Heart left ventricle (tissue), 16 donors: ENCODE measurements at regions not wholly inside any gene's neighbourhood (a gene's known extent, or its start where the extent isn't known, plus 50 kb on each side); places are given as distances from the start of the nearest gene placed in this dataset.

Experiments used
- ATAC-seq, 4 donors: fragments of 200-7000 bp; cut with Tn5 transposase; one replicate each; pipeline ENCODE4 v1.9.1; 2020 to 2022; ENCODE audit warnings: moderate library complexity in 4 of 4, mild to moderate bottlenecking in 3 of 4, moderate number of reproducible peaks in 1 of 4
- DNase-seq, 5 donors: peaks; one replicate each; pipeline ENCODE4 v3.0.0-alpha.2; 2020
- H3K27ac ChIP-seq, 12 donors: fragments of 200-600 bp; sonication (generic) in 4 of 12; one replicate each; pipeline versions ENCODE4 v1.5.0 to v1.8.0; 2016 to 2022; ENCODE audit warnings: mild to moderate bottlenecking in 2 of 12
- H3K27me3 ChIP-seq, 9 donors: fragments of 200-600 bp; sonication (generic) in 2 of 9; one replicate each; pipeline versions ENCODE4 v1.5.1 to v1.8.0; 2016 to 2022; ENCODE audit warnings: mild to moderate bottlenecking in 3 of 9
- H3K36me3 ChIP-seq, 9 donors: fragments of 200-600 bp; sonication (generic) in 2 of 9; one replicate each; pipeline versions ENCODE4 v1.5.0 to v1.8.0; 2018 to 2022; ENCODE audit warnings: mild to moderate bottlenecking in 2 of 9
- H3K4me1 ChIP-seq, 12 donors: fragments of 200-600 bp; sonication (generic) in 4 of 12; one replicate each; pipeline versions ENCODE4 v1.5.0 to v1.8.0; 2016 to 2022; ENCODE audit warnings: mild to moderate bottlenecking in 3 of 12
- H3K4me3 ChIP-seq, 12 donors: fragments of 200-600 bp; sonication (generic) in 4 of 12; one replicate each; pipeline versions ENCODE4 v1.5.0 to v1.8.0; 2017 to 2022; ENCODE audit warnings: mild to moderate bottlenecking in 9 of 12, moderate library complexity in 4 of 12
- H3K9me3 ChIP-seq, 12 donors: fragments of 200-600 bp; sonication (generic) in 4 of 12; one replicate each; pipeline versions ENCODE4 v1.5.0 to v1.8.0; 2016 to 2022; ENCODE audit warnings: mild to moderate bottlenecking in 1 of 12
- CTCF ChIP-seq, 12 donors: fragments of 200-600 bp; sonication (generic) in 4 of 12; IDR thresholded peaks; one replicate each; pipeline versions ENCODE4 v1.5.0 to v1.8.0; 2018 to 2022; ENCODE audit warnings: antibody characterized with exemption in 12 of 12, mild to moderate bottlenecking in 5 of 12
- POLR2A ChIP-seq, 2 donors: fragments of 450-650 bp; IDR thresholded peaks; one replicate each; pipeline ENCODE4 v1.6.1; 2017; ENCODE audit warnings: antibody characterized with exemption in 2 of 2, mild to moderate bottlenecking in 2 of 2, moderate library complexity in 2 of 2
- WGBS, 4 donors: extraction: QIAGEN DNeasy Blood & Tissue Kit in 2 of 4; methylation state at CpG; one replicate each; pipeline versions ENCODE4 v1.1.5 to v1.1.7; 2013 to 2018; 5-methylcytosine and 5-hydroxymethylcytosine counted together
- intact Hi-C, 10 donors: fragments of 100-400 bp; cut with DNase I; formaldehyde crosslinking; loops; one replicate each; pipeline versions ENCODE4 v1.11.1 to v1.14.2; 2022
- donor health status: ischemic (EF 13 %, LVEDD 7.1; RV severe dilation, severe dysfunction).
- donor health status: healthy with polysubstance abuse.
- donor health status: DM: no; HTN: yes; CAD: no.
- donor health status: DM: no; HTN: no; CAD: no.
- donor health status: ischemic (EF 25% LVEDD 6.9; RV normal size, moderate dysfunction).
- donor health status: ischemic (EF 25% LVEDD 5.7; RV mildly dilated, moderate dysfunction).
- donor health status: healthy.
- donor health status: DM: yes; HTN: yes; CAD: no.
- donor health status: ischemic (EF 35%, LVEDD 5.7; RV mildly dilated, moderate dysfunction).
- donor health status: nonischemic (EF 11% LVEDD 7.7; RV severe dilation, severe dysfunction).
- donor health status: DM: yes; HTN: yes; CAD: no.
- donor health status: PGD.
- donor health status: ischemic (EF 29% LVEDD 5.4; RV normal size, mild dysfunction).
- donor health status: nonischemic (EF 23%, LVEDD 6.1; RV moderate dilation, normal function).

- TF ChIP-seq POLR2A (IDR thresholded peaks at IDR 0.05) (no peak), CTCF (IDR thresholded peaks at IDR 0.05) (no peak)
- peaks cover 0 to 14% (median under 1%) of the 10 kb centered on the region in 12 donors for H3K4me1 ChIP-seq
- no peaks in the 10 kb centered on the region for H3K36me3 ChIP-seq
- DNase-seq, result no peak
- H3K27ac ChIP-seq, result no peak overlapping the region
- 92 to 97% (median 94%) methylated on average over 4 of the region's 4 CpGs for WGBS, 4 donors
- H3K27me3 ChIP-seq, result no peaks in the 10 kb centered on the region
- intact Hi-C loops, result no loop called here
- H3K4me3 ChIP-seq, result no peak overlapping the region
- no peak for ATAC-seq
- no peaks in the 10 kb centered on the region for H3K9me3 ChIP-seq
Observed at GRCh38 chr12:88314706-88315105, 172.6 kb downstream of the TMTC3 start.

- WGBS, 4 donors, result 67 to 96% (median 92%) methylated on average over 2 of the region's 2 CpGs
- Histone ChIP-seq H3K36me3 (no peaks in the 10 kb centered on the region), H3K27ac (no peak overlapping the region), H3K9me3 (no peaks in the 10 kb centered on the region), H3K4me1 (no peaks in the 10 kb centered on the region), H3K4me3 (no peak overlapping the region), H3K27me3 (no peaks in the 10 kb centered on the region)
- ATAC-seq (no peak), DNase-seq (no peak)
- intact Hi-C loops, result no loop called here
- TF ChIP-seq CTCF (IDR thresholded peaks at IDR 0.05) (no peak), POLR2A (IDR thresholded peaks at IDR 0.05) (no peak)
Observed at GRCh38 chr12:88318726-88319125, 176.6 kb downstream of the TMTC3 start.

DNA sequence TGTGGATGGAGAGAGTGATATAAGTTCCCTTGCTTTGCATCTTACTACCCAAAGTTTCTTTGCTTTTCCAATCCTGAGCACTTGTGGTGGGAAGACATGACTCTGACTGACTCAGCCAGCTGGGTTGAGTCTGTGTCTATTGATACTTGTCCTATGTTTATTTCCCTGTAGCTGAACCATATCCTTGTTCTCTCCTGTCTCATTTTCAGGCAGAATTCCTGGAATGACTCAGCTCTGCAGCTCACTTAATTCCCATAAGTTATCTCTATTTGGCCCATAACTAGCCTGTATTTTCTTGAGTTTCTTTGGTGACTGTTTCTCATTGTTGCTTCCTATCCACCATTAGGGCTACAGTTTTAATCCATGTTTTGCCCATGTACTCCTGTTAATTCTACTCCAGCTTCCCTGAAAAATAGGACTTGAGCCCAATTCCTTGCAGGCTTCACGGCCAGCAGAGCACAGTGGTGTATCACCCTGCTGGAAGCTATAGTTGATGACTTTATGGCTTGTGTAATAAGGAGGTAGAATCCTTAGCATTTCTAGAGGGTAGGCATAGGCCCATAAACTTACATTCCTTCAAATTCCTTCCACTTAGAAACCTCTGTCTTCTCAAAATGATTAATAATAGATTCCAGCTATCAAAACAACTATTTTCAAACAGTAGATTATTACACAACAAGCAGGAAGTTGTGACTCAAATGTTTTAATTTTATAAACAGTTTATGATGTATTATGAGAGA, 183.1 kb downstream of the TMTC3 start:
- 54 to 77% (median 63%) methylated on average over 1 of the region's 1 CpG for WGBS, 4 donors
- H3K27ac ChIP-seq, result peak overlapping the region; percentile 21 to 81 (median 58)
- no peak for DNase-seq
- TF ChIP-seq CTCF (IDR thresholded peaks at IDR 0.05), result no peak
- no peak for TF ChIP-seq POLR2A (IDR thresholded peaks at IDR 0.05)
- H3K27me3 ChIP-seq, result no peaks in the 10 kb centered on the region
- no peaks in the 10 kb centered on the region for H3K9me3 ChIP-seq
- peaks cover 0 to 11% (median 0%) of the 10 kb centered on the region in 12 donors for H3K4me1 ChIP-seq
- no peak overlapping the region for H3K4me3 ChIP-seq
- H3K36me3 ChIP-seq, result no peaks in the 10 kb centered on the region
- ATAC-seq, result peak in 2 of 4 donors; percentile 79 to 96
- intact Hi-C loops, result no loop called here

DNA sequence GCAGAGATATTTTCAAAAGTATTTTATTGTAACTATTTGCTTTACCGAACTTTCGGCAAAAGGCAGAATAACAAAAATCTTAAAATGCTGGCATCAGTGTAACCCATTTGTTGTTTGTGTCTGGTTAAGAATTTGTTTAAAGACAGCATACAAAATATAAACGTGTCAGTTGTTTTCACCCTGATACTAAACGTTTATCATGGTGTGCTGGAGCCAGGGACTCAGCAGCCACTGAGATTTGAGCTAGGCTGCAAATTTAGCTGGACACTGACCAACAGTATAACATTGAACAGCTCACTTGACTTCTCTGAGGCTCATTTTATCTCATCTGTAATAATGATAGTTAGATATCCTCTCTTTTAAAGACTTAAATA, 183.7 kb downstream of the TMTC3 start:
- TF ChIP-seq POLR2A (IDR thresholded peaks at IDR 0.05), result no peak
- TF ChIP-seq CTCF (IDR thresholded peaks at IDR 0.05), result no peak
- Histone ChIP-seq H3K36me3 (no peaks in the 10 kb centered on the region), H3K4me1 (peaks cover 0 to 11% (median 0%) of the 10 kb centered on the region in 12 donors), H3K4me3 (no peak overlapping the region), H3K27ac (peak overlapping the region in 11 of 12 donors; percentile 21 to 81 (median 67)), H3K9me3 (no peaks in the 10 kb centered on the region), H3K27me3 (no peaks in the 10 kb centered on the region)
- DNase-seq (no peak), ATAC-seq (peak in 2 of 4 donors; percentile 56 to 74)
- intact Hi-C loops, result no loop called here
- WGBS, 4 donors, result 43 to 50% (median 47%) methylated on average over 4 of the region's 4 CpGs
